ENCODE measurements at regions not wholly inside any gene's neighbourhood (a gene's known extent, or its start where the extent isn't known, plus 50 kb on each side); places are given as distances from the start of the nearest gene placed in this dataset.

GRCh38 chr3:163513149-163513657, 1565.1 kb downstream of the SI start:
- TF ChIP-seq CTCF (IDR thresholded peaks at IDR 0.05): no peak
- TF ChIP-seq POLR2A (IDR thresholded peaks at IDR 0.05): no peak
